G401.6 (cell line): ENCODE measurements at regions not wholly inside any gene's neighbourhood (a gene's known extent, or its start where the extent isn't known, plus 50 kb on each side); places are given as distances from the start of the nearest gene placed in this dataset.

Experiments used
- FAIRE-seq: peaks from 2 replicates; lab custom pipeline; 2012; peaks lifted over from hg19 to GRCh38; lab: Jason Lieb, UNC

DNA sequence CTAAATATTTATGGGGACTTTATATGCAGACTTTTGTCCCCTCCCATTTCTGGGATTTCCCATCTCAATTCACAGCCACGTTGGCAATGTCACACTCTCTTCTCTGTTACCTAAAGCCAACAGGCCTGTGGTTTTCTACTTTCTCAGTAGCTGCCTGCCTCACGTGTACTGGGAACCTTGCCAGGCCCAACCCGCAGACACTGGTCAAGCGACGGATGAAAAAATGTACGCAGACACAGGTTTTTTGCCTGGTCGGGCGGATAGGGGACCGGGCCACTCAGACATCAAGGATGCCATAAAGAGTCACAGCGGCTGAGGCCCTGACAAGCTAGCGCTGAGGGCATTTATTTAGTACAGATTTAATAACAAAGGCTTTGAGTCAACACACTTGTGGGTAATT lies 204.4 kb upstream of the DPP6 start:
- no peak for FAIRE-seq

DNA sequence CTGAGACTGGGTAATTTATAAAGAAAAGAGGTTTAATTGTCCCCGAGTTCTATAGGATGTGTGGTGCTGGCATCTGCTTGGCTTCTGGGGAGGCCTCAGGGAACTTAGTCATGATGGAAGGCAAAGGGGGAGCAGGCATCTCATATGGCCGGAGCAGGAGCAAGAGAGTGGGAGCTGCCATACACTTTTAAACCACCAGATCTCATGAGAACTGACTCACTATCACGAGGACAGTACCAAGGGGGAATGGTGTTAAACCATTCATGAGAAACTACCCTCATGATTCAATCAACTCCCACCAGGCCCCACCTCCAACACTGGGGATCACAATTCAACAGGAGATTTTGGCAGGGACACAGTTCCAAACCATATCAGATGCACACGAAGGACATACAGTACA lies 199.9 kb upstream of the DPP6 start:
- FAIRE-seq = no peak

DNA sequence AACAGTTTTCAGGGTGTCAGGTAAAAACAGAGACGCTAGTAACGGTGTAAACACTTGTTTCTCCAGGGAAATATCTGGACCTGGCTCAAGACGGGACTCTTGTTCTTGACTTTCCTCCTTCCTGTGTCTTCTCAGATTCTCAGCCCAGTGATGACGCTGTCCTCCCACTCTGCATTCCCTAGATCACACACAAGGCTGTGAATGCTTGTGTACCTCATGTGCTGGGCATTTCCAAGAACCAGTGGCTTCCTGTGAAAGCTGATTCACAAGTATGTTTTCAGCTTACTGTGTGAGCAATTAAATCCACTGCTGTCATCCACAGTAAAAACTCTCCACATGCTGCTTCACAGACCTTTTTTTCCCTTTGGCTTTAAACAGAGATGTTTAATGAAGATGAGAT lies 193.8 kb upstream of the DPP6 start:
- FAIRE-seq = no peak

DNA sequence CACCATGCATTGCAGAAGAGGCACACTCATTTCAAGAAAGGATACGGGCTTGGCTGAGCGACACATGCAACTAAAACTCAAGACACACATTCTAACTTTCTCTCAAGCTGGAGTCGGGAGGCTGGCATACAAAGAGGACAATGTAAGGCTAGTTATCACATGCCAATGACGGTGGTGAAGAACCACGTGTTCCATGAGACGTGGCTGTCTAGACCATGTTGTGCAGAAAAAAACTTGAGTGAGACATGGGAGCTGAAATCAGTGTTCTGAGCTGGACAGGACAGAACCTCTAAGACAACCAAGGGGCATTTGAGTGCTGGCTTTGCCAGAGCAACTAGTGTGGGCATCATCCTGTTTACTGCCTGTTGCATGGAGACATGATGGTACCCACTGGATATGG lies 193.0 kb upstream of the DPP6 start:
- no peak for FAIRE-seq

DNA sequence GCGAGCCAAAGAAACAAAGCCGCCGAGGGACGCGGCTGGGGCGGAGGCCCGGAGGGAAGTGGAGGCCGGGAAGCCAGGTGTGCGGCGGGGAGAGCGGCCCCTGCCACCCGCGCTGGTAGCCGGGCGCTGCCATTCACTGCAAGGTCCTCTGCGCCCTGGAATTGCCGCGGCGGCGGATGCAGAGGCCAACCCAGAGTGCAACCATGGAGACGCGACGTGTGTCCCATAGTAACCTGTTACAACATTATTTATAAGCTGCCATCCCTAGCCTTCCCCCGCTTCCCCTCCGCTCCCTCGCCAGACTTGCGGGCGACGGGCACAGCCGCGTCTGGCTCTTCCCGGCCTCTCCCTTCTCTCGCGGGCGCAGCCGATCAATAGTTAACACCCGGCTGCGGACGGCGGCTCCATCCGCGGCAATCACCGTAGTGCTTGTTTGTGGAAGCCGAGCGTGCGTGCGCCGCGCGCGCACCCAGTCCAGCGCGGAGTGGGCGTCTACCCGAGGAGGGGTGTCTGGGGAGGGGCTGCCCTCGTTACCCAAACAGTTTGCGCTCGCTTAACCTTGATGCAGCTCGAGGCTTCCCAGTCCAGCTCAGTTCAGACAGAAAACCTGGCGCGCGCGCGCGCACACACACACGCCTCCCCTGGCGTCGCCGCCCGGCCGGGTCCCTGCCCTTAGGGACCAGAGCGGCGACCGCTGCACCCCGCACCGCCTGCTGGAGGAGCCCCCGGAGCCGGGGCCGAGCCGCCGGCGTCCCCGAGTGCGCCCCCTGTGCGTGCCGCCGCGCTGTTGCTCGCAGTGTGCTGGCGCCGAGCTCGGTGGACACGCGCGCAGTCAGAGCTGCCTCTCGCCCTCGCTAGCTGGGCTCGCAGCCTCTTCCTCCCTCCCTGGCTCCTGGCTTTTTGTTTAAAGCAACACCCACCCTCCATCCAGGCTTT lies 165.4 kb upstream of the DPP6 start:
- FAIRE-seq = no peak

DNA sequence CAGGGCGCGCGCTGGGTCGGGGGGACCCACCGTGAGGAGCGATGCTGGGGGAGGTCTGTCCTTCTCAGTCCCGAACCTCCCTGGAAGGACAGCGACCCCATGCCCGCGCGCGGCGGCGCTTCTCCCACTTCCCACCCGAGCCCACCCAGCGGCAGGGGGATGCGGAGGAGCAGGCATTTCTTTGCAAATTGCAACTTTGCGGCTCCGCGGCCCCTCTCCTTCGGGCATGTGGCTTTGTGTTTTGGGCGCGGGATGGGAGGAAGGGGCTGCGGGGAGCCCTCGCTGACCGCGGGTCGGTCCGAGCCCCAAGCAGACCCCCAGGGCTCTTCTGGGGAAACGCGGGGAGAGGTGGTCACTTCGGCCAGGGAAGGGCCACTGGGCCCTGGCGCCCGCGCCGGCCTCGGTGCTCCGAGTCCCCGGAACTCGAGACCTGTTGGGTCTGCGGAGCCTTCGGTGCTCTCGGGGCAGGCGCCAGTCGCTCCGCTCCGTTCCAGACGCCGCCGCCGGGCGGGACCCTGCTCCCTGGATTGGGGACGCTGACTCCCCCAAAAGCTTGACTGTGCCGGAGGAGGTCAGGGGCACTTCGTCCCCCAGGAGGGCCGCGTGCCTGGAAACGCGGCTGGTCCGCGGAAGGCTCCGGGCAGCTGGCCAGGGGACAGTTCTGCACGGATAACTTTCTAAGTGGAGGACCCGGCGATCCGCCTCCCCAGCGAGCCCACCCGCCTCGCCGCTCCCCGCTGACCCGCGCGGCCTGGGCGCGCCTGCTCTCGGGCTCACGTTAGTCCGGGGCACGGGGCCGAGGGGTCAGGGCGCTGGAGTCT lies 164.2 kb upstream of the DPP6 start:
- FAIRE-seq = no peak

DNA sequence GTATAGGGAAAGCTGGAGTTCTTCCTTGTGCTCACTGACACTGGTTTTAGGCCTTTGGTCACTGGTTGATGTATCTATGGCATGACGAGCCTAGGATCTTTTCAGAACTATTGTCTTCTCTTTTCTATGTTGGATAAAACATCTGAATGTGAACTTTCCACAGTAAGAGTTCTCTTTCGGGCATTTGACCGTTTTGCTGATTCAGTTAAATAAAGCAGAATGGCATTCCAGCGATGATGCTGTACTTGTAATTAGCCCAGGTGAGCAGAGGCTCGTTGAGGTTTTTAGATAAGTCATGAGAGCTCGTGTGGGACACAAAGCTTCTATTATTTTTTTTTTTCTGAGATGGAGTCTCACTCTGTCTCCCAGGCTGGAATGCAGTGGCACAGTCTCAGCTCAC lies 160.2 kb upstream of the DPP6 start:
- no peak for FAIRE-seq

DNA sequence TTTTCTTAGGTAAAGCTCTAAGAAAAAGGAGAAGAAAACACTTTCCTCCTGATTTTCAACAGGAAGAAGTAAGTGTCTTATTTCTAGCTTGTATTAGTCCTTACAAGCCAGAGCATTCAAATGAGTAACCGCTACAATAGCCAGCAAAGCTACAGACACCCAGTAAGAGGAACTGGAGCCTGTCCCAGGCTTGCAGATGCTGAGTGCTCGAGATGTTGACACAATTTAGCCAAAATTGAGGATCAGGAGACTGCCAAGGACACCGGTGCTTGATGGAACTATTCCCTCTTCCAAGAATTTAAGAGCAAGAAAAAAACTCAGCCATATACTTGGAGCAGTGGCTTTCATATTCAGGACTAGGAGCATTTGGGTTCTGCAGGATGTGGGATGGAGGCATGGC lies 149.3 kb upstream of the DPP6 start:
- no peak for FAIRE-seq

DNA sequence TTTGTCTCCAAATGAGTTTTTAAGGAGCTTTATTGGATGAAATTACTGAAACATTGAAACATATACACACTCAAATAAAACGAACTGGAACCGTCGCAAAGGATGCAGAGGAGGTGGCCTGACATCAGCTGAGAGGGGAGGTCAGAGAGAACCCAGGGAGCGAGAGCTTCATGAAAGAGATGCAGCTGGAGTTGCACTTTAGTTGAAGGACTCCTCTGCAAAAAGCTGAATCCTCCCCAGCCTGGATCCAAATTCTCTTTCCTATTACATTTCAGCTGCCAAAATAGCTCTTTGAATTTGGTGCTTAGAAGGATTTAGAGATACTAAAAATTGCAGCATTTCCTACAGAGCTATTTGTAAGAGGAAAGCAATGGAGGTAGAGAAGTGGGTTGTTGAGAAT lies 140.0 kb upstream of the DPP6 start:
- no peak for FAIRE-seq

DNA sequence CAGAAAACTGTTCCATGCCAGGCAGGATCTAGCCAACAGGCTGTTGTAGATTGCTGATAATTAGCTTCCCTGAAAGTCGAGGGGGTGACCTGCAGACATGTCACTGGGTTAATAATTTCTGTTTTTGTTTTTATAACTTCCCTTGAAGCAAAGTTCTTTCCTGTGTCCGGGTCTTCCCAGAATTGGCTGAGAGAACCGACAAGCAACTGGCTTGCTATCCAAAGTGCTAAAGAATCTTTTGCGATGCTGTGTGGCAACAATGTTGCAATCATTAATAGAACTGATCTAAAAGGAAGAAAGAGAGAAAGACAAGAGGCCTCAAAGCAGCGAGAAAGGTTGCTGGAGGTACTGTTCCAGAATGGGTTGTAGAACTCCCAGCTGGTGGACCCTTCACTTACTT lies 132.1 kb upstream of the DPP6 start:
- FAIRE-seq = no peak

DNA sequence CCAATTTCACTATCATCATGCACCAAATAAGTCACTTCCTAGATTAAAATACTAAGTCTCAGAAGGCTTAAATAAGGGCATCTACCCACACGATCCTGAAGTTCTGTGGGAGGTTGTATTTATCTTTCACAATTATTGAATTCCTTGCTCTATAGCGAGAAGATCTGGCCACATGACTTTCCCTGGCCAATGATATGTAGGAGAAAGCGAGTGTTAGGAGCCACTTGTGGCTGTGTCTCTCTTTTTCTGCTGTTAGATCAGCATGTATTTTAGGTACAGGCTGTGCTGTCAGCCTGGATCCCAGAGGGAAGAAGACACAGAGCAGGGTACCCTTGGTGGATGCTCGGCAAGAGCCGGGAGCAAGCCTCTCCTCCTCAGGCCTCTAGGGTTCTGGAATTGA lies 131.3 kb upstream of the DPP6 start:
- FAIRE-seq = no peak

DNA sequence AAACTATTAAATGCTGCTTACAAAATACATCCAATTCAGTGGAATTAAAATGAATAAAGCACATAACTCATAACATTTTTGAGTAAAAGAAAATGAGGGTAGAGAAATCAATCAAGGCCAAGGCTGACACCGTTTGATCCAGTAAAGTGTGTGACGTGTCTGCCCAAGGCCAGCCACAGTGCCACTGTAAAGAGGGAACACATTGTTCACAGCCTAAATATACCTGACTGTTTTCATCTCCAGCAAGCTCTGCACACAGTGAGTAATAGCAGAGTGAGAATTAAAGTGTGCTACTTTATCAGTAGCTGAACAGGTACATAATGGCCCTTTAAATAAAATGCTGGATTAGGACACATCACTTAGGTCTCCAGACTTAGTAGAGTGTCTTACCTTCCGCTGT lies 130.8 kb upstream of the DPP6 start:
- FAIRE-seq = no peak

DNA sequence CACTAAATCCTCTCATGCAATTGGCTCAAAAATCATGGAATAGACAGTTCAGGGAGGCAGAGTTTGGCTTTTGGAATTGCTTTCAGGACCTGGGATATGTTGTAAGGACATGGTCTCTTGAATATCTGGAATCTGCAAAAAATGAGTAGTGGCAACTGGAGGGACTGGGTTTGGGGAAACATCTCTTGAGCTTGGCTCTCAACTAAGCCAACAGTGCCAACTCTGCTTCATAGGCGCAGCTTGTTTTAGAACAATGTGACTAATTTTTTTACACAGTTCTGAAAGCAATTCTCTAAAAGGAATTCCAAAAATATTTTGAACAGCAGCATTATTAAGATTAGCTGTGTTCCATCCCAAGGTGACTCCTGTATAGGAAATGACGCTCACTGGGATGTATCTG lies 121.5 kb upstream of the DPP6 start:
- no peak for FAIRE-seq

DNA sequence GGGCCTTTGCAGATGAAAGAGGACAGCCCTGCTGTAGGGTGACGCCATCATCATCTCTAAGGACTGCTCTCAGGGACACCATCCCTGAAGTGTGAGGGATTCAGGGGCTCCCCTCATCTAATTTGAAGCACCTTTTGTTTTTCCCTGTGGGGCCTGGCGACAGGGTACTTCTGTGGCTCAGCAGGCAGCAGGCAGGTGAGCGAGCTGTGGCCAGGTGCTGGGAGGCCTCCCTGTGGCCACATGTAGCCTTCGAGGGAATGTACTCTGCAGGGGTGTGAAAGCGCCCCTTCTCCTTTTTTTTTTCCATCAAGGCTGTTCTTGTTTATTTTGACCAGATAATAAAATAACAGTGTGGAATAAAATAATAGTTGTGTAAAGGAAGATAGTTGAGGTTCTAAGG lies 118.2 kb upstream of the DPP6 start:
- FAIRE-seq = no peak

DNA sequence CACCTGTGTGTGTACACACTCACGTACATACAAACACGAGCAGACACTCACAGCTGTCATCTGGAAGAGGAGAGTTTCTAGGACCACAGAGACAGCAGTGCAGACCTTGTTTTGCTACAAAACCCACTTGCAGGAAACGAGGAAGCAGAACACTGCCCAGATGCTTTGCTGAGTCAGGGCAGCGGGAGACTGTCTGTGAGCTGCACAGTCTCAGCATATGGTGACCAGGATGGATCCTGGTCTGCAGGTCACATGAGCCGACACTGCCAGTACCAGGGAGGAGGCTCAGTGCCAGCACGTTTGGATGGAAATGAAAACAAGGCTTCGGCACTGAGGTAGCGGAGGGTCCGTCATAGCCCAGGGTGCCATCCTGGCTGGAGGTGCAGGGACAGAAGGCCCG lies 117.6 kb upstream of the DPP6 start:
- FAIRE-seq = no peak

DNA sequence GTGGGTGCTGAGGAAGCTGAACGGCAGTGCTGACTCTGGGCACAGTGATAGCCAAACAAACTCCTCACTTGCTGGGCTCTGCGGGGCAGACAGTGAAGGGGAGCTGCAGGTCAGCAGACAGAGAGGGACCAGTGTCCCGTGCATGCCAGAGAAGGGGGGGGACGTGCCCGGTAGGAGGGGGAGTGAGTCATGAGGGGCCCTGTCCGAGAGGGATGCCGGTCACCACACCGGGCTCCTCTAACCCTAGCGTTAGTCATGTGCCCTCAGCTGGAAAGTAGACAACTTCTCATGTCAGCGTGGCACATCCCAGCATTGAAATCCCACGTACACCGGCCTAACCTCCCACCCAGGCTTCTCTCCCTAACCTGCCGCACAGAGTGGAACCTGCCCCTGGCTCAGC lies 117.1 kb upstream of the DPP6 start:
- FAIRE-seq = no peak

DNA sequence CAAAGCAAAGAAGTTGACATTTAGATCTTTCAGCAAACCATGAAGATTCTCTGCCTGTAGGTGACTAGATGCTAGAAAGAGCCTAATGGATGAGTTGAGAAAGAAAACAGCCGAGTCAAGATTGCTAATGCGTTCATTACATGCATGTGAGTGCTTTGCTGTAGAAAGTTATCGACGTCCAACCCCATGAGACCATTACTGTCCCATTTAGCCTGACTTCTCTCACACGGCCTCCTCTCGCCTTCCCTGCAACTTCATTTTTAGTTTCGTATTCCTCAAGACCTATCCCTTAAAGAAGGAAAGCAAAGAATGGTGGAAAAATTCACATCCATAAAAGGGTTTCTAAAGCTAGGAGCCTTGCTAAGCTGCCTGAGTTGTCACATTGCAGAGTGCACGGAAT lies 113.7 kb upstream of the DPP6 start:
- no peak for FAIRE-seq

DNA sequence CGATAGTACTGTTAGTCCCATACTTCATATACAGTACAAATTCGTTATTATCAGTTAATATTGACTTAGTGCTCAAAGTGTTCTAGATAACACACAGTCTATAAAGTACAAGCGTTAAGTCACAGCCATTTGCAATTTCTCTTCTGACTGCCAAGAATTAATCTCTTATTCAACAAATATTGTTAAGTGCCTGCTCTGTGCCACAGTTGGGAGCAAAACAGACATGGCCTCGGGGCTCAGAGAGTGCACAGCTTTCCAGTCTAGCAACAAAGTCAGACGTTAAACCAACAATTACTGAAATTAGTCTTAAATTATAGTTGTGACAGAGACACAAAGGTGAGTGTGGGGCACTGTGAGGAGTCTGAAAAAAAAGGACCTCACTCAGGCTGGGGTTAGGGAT lies 113.0 kb upstream of the DPP6 start:
- FAIRE-seq = no peak

DNA sequence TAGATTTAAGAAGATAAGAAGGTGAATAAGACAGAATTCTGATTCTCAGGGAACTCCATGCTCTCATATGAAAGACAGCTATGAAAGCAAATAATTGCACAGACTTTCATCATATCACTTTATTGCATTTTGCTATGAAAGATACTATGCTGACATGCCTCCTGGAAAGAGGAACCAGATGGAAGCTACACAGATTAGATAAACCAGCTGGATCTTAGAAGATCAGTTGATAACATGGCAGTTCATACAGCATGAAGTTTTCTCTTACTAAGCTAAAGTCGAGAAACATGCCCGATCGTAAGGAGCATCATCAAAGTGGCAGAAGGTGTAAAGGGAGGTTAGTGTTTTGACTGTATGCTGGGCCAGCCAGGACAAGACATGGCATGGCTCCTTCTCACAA lies 112.5 kb upstream of the DPP6 start:
- no peak for FAIRE-seq

DNA sequence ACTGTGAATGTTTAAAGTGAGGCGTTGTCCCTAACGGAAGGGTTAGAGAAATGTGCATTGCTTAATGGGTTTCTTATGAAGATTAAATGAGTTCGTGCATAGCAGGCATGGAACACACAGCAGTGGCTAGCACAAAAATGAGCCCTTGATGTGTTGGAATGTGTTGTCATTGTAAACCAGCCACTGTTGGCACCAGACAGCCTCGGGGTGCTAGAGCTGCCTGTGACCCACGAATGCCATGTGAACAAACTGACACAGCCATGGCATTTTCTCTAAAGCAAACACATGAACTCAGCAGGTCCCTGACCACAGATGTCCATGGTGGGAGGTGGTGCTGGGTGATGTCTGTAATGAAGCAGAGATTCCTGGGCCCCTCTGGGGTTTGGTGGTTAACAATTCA lies 111.1 kb upstream of the DPP6 start:
- no peak for FAIRE-seq

DNA sequence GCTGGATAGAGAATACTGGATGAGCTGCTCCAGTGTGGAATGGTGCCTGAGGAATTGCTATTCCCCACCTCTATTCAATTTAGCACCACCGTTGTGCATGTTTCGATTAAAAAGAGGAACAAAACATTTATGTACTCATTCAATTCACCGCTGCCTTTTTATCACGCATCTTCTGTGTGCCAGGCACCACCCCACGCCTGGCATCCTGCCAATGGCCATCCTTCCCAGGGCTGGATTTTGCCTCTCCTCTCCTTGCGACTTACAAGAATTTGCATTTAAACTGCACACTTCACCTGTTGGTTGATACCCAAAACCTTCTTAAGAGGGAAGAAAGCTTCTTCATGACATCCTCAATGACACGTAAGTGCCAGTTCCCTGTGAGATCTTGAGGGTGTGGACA lies 110.2 kb upstream of the DPP6 start:
- FAIRE-seq = no peak

DNA sequence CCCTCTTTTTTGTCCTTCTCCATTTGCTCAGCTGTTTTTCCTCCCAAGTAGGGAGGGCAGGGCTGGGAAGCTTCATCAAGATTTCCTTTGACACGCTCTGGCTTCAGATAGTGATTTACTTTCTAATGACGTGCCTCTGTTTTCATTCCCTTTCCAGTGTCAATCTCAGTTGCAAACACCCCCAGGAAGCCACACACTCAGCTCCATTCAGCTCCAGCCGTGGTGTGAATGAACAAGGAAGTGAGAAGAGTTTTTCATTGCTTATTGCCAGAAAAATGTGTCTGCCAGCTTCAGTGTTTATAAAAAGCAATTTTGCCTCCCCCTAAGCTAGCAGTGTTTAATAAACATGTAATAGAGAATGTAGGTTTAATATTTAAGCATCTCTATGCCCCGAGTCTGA lies 108.7 kb upstream of the DPP6 start:
- no peak for FAIRE-seq

DNA sequence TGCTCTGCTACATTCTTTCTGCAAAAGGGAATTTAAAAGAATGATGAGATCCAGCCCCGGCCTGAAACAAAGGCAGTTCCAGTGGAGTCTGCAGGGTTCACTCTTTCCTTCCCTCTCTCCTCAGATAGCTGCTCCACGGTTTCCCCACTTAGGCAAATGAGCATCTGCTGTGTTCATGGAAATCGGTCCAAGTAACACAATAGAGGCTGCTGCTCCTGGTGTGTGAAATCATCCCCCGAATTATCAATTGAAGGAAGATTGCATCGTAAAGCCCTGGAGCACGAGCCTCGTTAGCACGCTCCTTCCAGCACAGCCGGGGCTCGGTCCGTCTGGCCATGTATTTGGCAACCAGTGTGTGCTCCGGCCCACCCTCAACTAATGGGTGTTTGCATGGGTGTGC lies 108.3 kb upstream of the DPP6 start:
- FAIRE-seq = no peak

DNA sequence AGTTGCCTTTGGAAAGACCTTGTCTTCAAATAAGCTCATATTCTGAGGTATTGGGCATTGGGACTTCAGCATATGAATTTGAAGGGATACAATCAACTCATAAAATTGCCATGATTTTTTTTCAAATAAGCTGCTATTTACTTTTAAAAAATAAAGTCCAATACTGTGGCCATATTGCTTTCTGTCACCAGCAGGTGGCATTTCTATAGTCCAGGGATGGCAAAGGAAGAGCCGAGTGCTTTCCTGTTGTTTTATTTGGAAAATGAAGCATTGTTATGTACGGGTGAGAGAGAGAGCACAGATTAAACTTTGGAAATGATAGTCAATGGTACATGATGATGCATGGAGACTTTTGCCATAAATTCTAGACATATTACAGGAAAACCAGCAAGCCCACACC lies 104.1 kb upstream of the DPP6 start:
- no peak for FAIRE-seq
